ENCODE measurements at regions not wholly inside any gene's neighbourhood (a gene's known extent, or its start where the extent isn't known, plus 50 kb on each side); places are given as distances from the start of the nearest gene placed in this dataset.

DNA sequence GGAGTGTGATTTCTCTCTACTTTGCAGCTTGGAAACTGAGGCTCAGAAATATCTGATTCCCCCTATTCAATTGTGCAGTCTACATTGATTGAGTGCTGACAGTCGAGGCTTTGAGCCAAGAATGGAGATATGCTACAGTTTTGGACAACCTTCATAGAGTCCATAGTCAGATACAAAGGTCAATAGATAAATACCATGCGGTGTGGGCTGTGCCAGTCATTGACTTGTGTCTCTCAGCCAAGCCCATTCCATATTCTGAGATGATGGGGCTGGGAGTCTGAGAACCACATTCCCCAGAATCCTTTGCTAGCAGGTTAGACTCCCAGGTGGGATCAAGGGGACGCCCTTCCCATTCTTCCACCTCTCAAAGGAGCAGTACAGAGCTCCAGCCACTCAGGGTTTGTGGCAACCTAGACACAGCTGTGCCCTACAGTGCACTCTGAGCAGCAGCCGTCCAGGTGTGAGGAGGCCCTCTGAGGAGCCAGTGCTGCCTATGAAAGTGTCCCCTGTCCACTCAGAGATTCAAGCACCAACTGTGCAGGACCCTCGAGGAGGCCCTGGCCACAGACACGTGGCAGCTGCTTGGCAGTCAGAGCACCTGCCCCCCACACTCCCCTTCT is 348.3 kb downstream of the CYRIA start:
- Mint-ChIP-seq H3K9me3 (peaks cover 0 to 5% (median 0%) of the 10 kb centered on the region in 5 donors), H3K4me1 (no peaks in the 10 kb centered on the region), H3K27ac (no peak overlapping the region), H3K4me3 (no peak overlapping the region), H3K27me3 (peaks cover 0 to 3% of the 10 kb centered on the region in 2 donors), H3K36me3 (no peaks in the 10 kb centered on the region)
- no peaks in the 10 kb centered on the region for H3K36me3 ChIP-seq (ENCODE audit: insufficient read depth, low read length)
- no peak overlapping the region for H3K27ac ChIP-seq (ENCODE audit: low read depth, low read length)
- CTCF ChIA-PET = no interaction called here
- no peaks in the 10 kb centered on the region for H3K27me3 ChIP-seq (ENCODE audit: insufficient read depth, low read length, poor library complexity, severe bottlenecking)
- no peaks in the 10 kb centered on the region for H3K9me3 ChIP-seq (ENCODE audit: low read length)
- DNase-seq = no peak
- H3K4me3 ChIP-seq (ENCODE audit: low read length) = no peak overlapping the region
- no peaks in the 10 kb centered on the region for H3K4me1 ChIP-seq (ENCODE audit: insufficient read depth, low read length)
- POLR2A ChIA-PET = no interaction called here

DNA sequence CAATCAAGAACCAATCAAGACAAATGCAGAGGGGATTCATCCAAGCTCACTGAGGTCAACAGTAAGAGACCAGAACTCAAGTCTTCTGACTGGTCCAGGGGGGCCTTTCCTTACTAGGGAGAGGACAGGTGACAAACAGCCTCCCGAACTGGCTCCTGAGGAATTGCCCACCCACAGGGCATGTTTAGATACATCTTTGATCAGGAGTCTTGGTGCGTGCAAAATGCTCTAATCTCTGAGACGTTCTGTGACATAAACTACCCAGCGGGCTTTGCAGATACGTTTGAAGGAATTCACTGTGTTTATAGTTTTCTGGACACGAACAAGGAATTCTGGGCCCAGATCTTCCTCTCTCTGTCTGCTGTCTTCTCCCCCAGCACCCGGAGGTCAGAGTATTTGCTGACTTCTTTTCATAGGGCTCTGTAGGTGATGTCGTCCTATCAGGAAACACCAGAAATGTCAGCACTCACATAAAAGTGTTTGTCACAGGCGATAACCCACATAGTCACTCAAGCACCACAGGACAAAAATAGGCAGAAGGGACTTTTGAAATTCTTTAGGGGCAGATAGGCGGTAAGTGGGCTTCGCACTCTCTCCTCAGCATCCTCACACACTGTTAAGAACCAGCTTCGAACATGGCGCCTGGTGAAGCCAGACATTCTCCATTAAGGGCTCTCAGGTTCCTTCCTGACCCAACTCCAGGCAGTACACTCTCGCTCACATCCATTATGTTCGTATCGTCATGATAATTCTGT is 349.0 kb downstream of the CYRIA start:
- POLR2A ChIA-PET = no interaction called here
- CTCF ChIA-PET = no interaction called here
- H3K9me3 Mint-ChIP-seq = peaks cover 0 to 5% (median 0%) of the 10 kb centered on the region in 5 donors

DNA sequence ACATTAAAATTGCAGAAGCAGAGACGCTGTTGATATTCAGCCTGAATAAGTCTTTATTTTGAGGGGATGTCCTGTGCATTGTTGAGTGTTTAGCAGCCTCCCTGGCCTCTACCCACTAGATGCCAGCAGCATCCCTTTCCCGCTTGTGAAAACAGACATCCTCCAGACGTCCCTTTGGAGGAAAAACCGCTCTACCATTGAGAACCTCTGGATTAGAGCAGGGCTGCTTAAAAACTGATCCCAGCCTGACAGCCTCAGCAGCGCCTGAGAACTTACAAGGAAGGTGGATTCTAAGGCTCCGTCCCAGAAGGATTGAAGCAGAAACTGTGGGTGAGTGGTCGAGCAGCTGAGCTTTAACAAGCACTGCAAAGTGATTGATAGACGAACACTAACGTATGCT is 349.7 kb downstream of the CYRIA start:
- Mint-ChIP-seq H3K4me1 (no peaks in the 10 kb centered on the region), H3K27ac (no peak overlapping the region), H3K4me3 (no peak overlapping the region), H3K9me3 (peaks cover 0 to 5% (median 0%) of the 10 kb centered on the region in 5 donors), H3K27me3 (peaks cover 0 to 3% of the 10 kb centered on the region in 2 donors), H3K36me3 (no peaks in the 10 kb centered on the region)
- POLR2A ChIA-PET = no interaction called here
- Histone ChIP-seq H3K4me1 (ENCODE audit: insufficient read depth, low read length) (no peaks in the 10 kb centered on the region), H3K36me3 (ENCODE audit: insufficient read depth, low read length) (no peaks in the 10 kb centered on the region), H3K4me3 (ENCODE audit: low read length) (no peak overlapping the region), H3K27me3 (ENCODE audit: insufficient read depth, low read length, poor library complexity, severe bottlenecking) (no peaks in the 10 kb centered on the region), H3K27ac (ENCODE audit: low read depth, low read length) (no peak overlapping the region), H3K9me3 (ENCODE audit: low read length) (no peaks in the 10 kb centered on the region)
- DNase-seq = no peak
- CTCF ChIA-PET = no interaction called here

More for the DNA sequence above, 349.0 kb downstream of the CYRIA start:
- Mint-ChIP-seq H3K4me1 (no peaks in the 10 kb centered on the region), H3K36me3 (no peaks in the 10 kb centered on the region), H3K27ac (no peak overlapping the region), H3K27me3 (peaks cover 0 to 3% of the 10 kb centered on the region in 2 donors), H3K4me3 (no peak overlapping the region)
- no peaks in the 10 kb centered on the region for H3K9me3 ChIP-seq (ENCODE audit: low read length)
- H3K4me3 ChIP-seq (ENCODE audit: low read length) = no peak overlapping the region
- H3K4me1 ChIP-seq (ENCODE audit: insufficient read depth, low read length) = no peaks in the 10 kb centered on the region
- H3K27me3 ChIP-seq (ENCODE audit: insufficient read depth, low read length, poor library complexity, severe bottlenecking) = no peaks in the 10 kb centered on the region
- no peak overlapping the region for H3K27ac ChIP-seq (ENCODE audit: low read depth, low read length)
- no peaks in the 10 kb centered on the region for H3K36me3 ChIP-seq (ENCODE audit: insufficient read depth, low read length)
- no peak for DNase-seq

DNA sequence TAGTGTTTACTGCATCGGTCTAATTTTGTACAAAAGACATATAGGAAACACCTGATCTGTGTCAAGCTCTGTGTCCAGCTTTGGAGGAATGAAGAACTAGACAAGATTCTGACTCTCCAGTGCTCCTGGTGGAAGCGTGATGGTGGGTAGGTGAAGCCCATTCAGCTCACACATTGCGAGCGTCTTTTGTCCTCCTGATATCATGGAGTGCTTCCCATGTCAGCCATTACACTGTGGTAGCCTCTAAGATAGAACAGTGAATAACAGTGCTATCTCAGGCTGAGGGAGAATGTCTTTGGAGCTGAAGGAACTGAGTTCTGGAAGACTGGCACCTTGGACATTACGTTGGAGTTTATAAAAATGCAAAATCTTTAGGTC is 350.2 kb downstream of the CYRIA start:
- Mint-ChIP-seq H3K27me3 (peaks cover 0 to 3% of the 10 kb centered on the region in 2 donors), H3K4me1 (no peaks in the 10 kb centered on the region), H3K9me3 (peaks cover 0 to 5% (median 0%) of the 10 kb centered on the region in 5 donors), H3K36me3 (no peaks in the 10 kb centered on the region), H3K4me3 (no peak overlapping the region), H3K27ac (no peak overlapping the region)
- CTCF ChIA-PET = no interaction called here
- no peaks in the 10 kb centered on the region for H3K9me3 ChIP-seq (ENCODE audit: low read length)
- POLR2A ChIA-PET = no interaction called here
- H3K36me3 ChIP-seq (ENCODE audit: insufficient read depth, low read length) = no peaks in the 10 kb centered on the region
- H3K4me3 ChIP-seq (ENCODE audit: low read length) = no peak overlapping the region
- H3K27me3 ChIP-seq (ENCODE audit: insufficient read depth, low read length, poor library complexity, severe bottlenecking) = no peaks in the 10 kb centered on the region
- DNase-seq = no peak
- H3K4me1 ChIP-seq (ENCODE audit: insufficient read depth, low read length) = no peaks in the 10 kb centered on the region
- no peak overlapping the region for H3K27ac ChIP-seq (ENCODE audit: low read depth, low read length)

DNA sequence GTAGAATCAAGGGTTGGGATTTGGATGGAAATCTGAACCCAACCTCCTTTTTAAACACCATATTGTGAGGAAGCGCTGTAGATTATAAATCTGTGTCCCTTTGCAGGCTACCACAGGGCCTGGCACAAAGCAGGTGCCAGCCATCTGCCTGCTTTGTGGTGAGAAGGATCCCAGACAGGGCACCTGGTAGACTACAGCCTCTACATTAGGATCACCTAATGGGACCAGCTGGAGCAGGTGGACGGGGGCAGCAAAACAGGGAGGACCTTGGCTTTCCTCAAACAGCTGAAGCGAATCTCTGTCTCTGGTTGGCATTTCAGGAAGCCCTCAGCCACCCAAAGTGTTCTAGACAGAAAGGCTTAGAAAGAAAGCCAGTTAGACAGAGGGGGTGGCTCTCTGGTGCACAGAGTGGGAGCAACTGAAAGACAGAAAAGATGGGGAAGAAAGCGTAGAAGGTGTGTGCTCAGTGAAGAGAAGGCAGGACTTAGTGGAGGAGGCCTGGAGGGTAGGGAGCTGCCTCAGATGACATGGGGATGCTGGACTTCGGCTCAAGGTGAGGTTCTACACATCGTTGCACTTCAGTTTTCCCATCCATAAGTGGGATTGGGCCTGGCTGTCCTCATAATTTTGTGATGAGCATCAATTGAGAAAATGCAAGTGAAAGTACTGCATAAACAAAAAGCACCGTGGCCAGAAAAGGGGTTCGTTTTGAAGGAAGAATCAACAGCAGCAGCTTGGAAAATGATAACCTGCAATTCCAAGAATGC is 350.8 kb downstream of the CYRIA start:
- H3K27me3 ChIP-seq (ENCODE audit: insufficient read depth, low read length, poor library complexity, severe bottlenecking) = no peaks in the 10 kb centered on the region
- no peak for DNase-seq
- no peaks in the 10 kb centered on the region for H3K4me1 Mint-ChIP-seq
- peaks cover 0 to 3% of the 10 kb centered on the region in 2 donors for H3K27me3 Mint-ChIP-seq
- H3K4me3 Mint-ChIP-seq = no peak overlapping the region
- H3K9me3 ChIP-seq (ENCODE audit: low read length) = no peaks in the 10 kb centered on the region
- H3K36me3 Mint-ChIP-seq = no peaks in the 10 kb centered on the region
- no peaks in the 10 kb centered on the region for H3K36me3 ChIP-seq (ENCODE audit: insufficient read depth, low read length)
- H3K4me1 ChIP-seq (ENCODE audit: insufficient read depth, low read length) = no peaks in the 10 kb centered on the region
- no peak overlapping the region for H3K27ac ChIP-seq (ENCODE audit: low read depth, low read length)
- no peak overlapping the region for H3K4me3 ChIP-seq (ENCODE audit: low read length)
- POLR2A ChIA-PET = no interaction called here
- CTCF ChIA-PET = no interaction called here
- peaks cover 0 to 5% (median 0%) of the 10 kb centered on the region in 5 donors for H3K9me3 Mint-ChIP-seq
- H3K27ac Mint-ChIP-seq = no peak overlapping the region

DNA sequence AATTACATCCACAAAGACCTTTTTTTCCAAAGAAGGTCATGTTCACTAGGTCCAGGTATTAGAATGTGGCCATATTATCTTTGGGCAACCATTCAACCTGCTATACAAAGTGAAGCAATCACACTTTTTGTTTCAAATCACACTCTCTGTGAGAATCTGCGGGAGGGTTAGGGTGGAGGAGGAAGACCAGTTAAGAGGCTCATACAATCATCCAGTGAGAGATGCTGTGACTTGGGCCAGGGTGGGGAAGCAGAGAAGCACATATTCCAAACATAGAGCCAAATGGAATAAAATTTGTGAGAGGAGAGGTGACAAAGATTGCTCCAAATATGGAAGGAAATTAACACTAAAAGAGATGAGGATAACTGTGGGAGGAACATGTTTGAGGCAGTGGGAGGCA is 351.6 kb downstream of the CYRIA start:
- ChIA-PET POLR2A (no interaction called here), CTCF (no interaction called here)
- Mint-ChIP-seq H3K9me3 (peaks cover 0 to 5% (median 0%) of the 10 kb centered on the region in 5 donors), H3K4me1 (no peaks in the 10 kb centered on the region), H3K4me3 (no peak overlapping the region), H3K27ac (no peak overlapping the region), H3K27me3 (peaks cover 0 to 3% of the 10 kb centered on the region in 2 donors), H3K36me3 (no peaks in the 10 kb centered on the region)
- Histone ChIP-seq H3K36me3 (ENCODE audit: insufficient read depth, low read length) (no peaks in the 10 kb centered on the region), H3K4me3 (ENCODE audit: low read length) (no peak overlapping the region), H3K27me3 (ENCODE audit: insufficient read depth, low read length, poor library complexity, severe bottlenecking) (no peaks in the 10 kb centered on the region), H3K27ac (ENCODE audit: low read depth, low read length) (no peak overlapping the region), H3K9me3 (ENCODE audit: low read length) (no peaks in the 10 kb centered on the region), H3K4me1 (ENCODE audit: insufficient read depth, low read length) (no peaks in the 10 kb centered on the region)
- DNase-seq = no peak

DNA sequence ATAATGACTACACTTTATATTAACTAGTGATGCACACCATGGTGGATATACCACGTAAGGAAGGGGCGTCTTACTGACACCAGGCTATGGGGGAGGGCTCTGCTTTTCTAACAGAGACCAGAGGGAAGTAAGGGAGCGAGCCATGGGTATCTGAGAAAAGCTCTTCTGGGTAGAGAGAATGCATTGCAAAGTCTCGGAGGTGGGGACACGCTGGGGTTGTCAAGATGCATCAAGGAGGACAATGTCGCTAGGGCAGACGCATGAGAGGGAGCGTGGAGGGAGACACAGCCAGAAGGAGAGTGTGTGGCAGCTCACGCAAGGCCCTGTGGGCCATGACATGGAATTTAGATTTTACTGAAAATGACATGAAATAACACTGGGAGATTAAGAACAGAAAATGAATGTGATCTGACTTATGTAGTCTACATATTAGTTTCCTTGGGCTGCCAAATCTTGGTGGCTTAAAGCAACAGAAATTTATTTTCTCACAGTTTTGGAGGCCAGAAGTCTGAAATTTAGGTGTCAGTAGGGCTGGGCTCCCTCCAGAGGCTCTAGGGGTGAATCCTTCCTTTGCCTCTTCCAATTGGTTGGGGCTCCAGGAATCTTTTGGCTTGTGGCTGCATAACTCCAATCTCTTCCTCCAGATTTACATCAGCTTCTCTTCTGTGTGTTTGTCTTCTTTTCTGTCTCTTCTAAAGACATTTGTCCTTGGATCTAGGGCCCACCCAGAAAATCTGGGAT is 352.2 kb downstream of the CYRIA start:
- Mint-ChIP-seq H3K9me3 (peaks cover 0 to 5% (median 0%) of the 10 kb centered on the region in 5 donors), H3K4me3 (no peak overlapping the region), H3K27me3 (peaks cover 0 to 3% of the 10 kb centered on the region in 2 donors), H3K4me1 (no peaks in the 10 kb centered on the region), H3K36me3 (no peaks in the 10 kb centered on the region), H3K27ac (no peak overlapping the region)
- Histone ChIP-seq H3K4me1 (ENCODE audit: insufficient read depth, low read length) (no peaks in the 10 kb centered on the region), H3K9me3 (ENCODE audit: low read length) (no peaks in the 10 kb centered on the region), H3K27me3 (ENCODE audit: insufficient read depth, low read length, poor library complexity, severe bottlenecking) (no peaks in the 10 kb centered on the region), H3K36me3 (ENCODE audit: insufficient read depth, low read length) (no peaks in the 10 kb centered on the region), H3K4me3 (ENCODE audit: low read length) (no peak overlapping the region), H3K27ac (ENCODE audit: low read depth, low read length) (no peak overlapping the region)
- POLR2A ChIA-PET = no interaction called here
- CTCF ChIA-PET = no interaction called here
- DNase-seq = no peak

DNA sequence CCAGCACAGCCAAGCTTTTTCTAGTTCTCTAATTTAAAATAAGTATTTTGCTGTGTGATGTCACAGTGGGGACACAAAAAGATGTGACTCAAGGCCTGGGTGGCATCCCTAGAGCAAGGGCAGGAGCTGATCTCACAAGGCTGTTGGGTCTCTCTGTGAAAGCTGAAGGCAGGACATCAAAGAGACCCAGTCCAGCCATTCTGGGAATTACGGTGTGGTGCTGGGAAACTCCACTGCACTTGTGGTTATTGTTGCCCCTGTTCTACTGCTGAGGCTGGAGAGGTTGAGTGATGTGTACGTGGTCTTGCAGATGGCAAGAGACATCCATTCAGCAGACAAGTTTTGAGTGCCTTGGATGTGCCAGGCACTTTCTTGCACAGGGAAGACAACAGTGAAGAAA is 352.9 kb downstream of the CYRIA start:
- Histone ChIP-seq H3K36me3 (ENCODE audit: insufficient read depth, low read length) (no peaks in the 10 kb centered on the region), H3K27ac (ENCODE audit: low read depth, low read length) (no peak overlapping the region), H3K4me3 (ENCODE audit: low read length) (no peak overlapping the region), H3K4me1 (ENCODE audit: insufficient read depth, low read length) (no peaks in the 10 kb centered on the region), H3K27me3 (ENCODE audit: insufficient read depth, low read length, poor library complexity, severe bottlenecking) (no peaks in the 10 kb centered on the region), H3K9me3 (ENCODE audit: low read length) (no peaks in the 10 kb centered on the region)
- H3K27me3 Mint-ChIP-seq = peaks cover 0 to 3% of the 10 kb centered on the region in 2 donors
- ChIA-PET CTCF (no interaction called here), POLR2A (no interaction called here)
- DNase-seq = no peak
- H3K36me3 Mint-ChIP-seq = no peaks in the 10 kb centered on the region
- no peak overlapping the region for H3K4me3 Mint-ChIP-seq
- H3K9me3 Mint-ChIP-seq = peaks cover 0 to 4% (median 2%) of the 10 kb centered on the region in 5 donors
- no peak overlapping the region for H3K27ac Mint-ChIP-seq
- H3K4me1 Mint-ChIP-seq = no peaks in the 10 kb centered on the region
